Activated CD4-positive, alpha-beta memory T cell treated with anti-CD3 and anti-CD28 coated beads for 36 hours (primary cell): ENCODE measurements at regions not wholly inside any gene's neighbourhood (a gene's known extent, or its start where the extent isn't known, plus 50 kb on each side); places are given as distances from the start of the nearest gene placed in this dataset.
"Not testable (repeated sequence)": the region's sequence is repeated elsewhere in the genome, so short reads cannot be mapped to it uniquely, and the experiment has no call there.

Experiments used
- CTCF ChIA-PET: fragments of 350-600 bp; sonication (Branson Sonifier 250); formaldehyde crosslinking; loops from one replicate; lab custom pipeline; 2021; ENCODE audit warnings: antibody characterized with exemption, inconsistent platforms; lab: Charles Lee
- POLR2A ChIA-PET: fragments of 350-600 bp; sonication (Branson Sonifier 250); formaldehyde crosslinking; loops from one replicate; lab custom pipeline; 2021; ENCODE audit warnings: antibody characterized with exemption; lab: Charles Lee
- DNase-seq: peaks from one replicate; pipeline ENCODE4 v3.0.0-alpha.2; 2020
- H3K27ac Mint-ChIP-seq: one replicate; pipeline ENCODE4 v1.8.0; 2021; ENCODE audit warnings: mixed read lengths
- H3K27me3 Mint-ChIP-seq: one replicate; pipeline ENCODE4 v1.8.0; 2021; ENCODE audit warnings: mixed read lengths
- H3K36me3 Mint-ChIP-seq: one replicate; pipeline ENCODE4 v1.8.0; 2021; ENCODE audit warnings: mixed read lengths
- H3K4me1 Mint-ChIP-seq: one replicate; pipeline ENCODE4 v1.8.0; 2021; ENCODE audit warnings: low read depth, mixed read lengths
- H3K4me3 Mint-ChIP-seq: one replicate; pipeline ENCODE4 v1.8.0; 2021; ENCODE audit warnings: mild to moderate bottlenecking, mixed read lengths
- H3K9me3 Mint-ChIP-seq: one replicate; pipeline ENCODE4 v1.8.0; 2021; ENCODE audit warnings: mixed read lengths
- intact Hi-C: fragments of 100-400 bp; cut with micrococcal nuclease; formaldehyde crosslinking; loops from one replicate; pipeline ENCODE4 v1.15.1; 2023

GRCh38 chr1:47690341-47691250 lies 252.8 kb downstream of the FOXD2 start:
- H3K9me3 Mint-ChIP-seq: peaks cover 3% of the 10 kb centered on the region
- H3K36me3 Mint-ChIP-seq: no peaks in the 10 kb centered on the region
- POLR2A ChIA-PET: no interaction called here
- intact Hi-C loops: no loop called here
- H3K27ac Mint-ChIP-seq: no peak overlapping the region
- H3K4me1 Mint-ChIP-seq: no peaks in the 10 kb centered on the region
- CTCF ChIA-PET: interaction anchor here (1.8 kb wide), 1 partner anchor 20 kb away, joined by 4 read pairs; no protein-coding TSS in a partner anchor
- no peak overlapping the region for H3K4me3 Mint-ChIP-seq
- H3K27me3 Mint-ChIP-seq: peaks cover 20% of the 10 kb centered on the region
- DNase-seq: no peak

- H3K9me3 Mint-ChIP-seq, POLR2A ChIA-PET, DNase-seq, H3K36me3 Mint-ChIP-seq, intact Hi-C loops, H3K4me1 Mint-ChIP-seq, H3K27ac Mint-ChIP-seq, H3K4me3 Mint-ChIP-seq: not testable (repeated sequence)
- H3K27me3 Mint-ChIP-seq: peaks cover 20% of the 10 kb centered on the region
- CTCF ChIA-PET: interaction anchor here (1.8 kb wide), 1 partner anchor 19 kb away, joined by 4 read pairs; no protein-coding TSS in a partner anchor
Observed at GRCh38 chr1:47691293-47691692, 253.4 kb downstream of the FOXD2 start.

- intact Hi-C loops: no loop called here
- POLR2A ChIA-PET: no interaction called here
- Mint-ChIP-seq H3K9me3 (peaks cover 3% of the 10 kb centered on the region), H3K27me3 (peaks cover 20% of the 10 kb centered on the region), H3K36me3 (no peaks in the 10 kb centered on the region), H3K4me1 (no peaks in the 10 kb centered on the region), H3K4me3 (no peak overlapping the region), H3K27ac (no peak overlapping the region)
- DNase-seq: no peak
- CTCF ChIA-PET: no interaction called here
Observed at GRCh38 chr1:47692196-47692595, 254.4 kb downstream of the FOXD2 start.

- ChIA-PET CTCF (no interaction called here), POLR2A (no interaction called here)
- H3K36me3 Mint-ChIP-seq: no peaks in the 10 kb centered on the region
- no peak overlapping the region for H3K4me3 Mint-ChIP-seq
- H3K27ac Mint-ChIP-seq: no peak overlapping the region
- no peak for DNase-seq
- H3K9me3 Mint-ChIP-seq: peaks cover 3% of the 10 kb centered on the region
- intact Hi-C loops: no loop called here
- peaks cover 14% of the 10 kb centered on the region for H3K27me3 Mint-ChIP-seq
- H3K4me1 Mint-ChIP-seq: no peaks in the 10 kb centered on the region
Observed at GRCh38 chr1:47693115-47693514, 255.3 kb downstream of the FOXD2 start.

GRCh38 chr1:47694011-47694890 lies 256.4 kb downstream of the FOXD2 start:
- Mint-ChIP-seq H3K27me3 (peaks cover 12% of the 10 kb centered on the region), H3K27ac (no peak overlapping the region), H3K36me3 (no peaks in the 10 kb centered on the region), H3K4me1 (no peaks in the 10 kb centered on the region), H3K4me3 (no peak overlapping the region), H3K9me3 (peaks cover 3% of the 10 kb centered on the region)
- POLR2A ChIA-PET: no interaction called here
- CTCF ChIA-PET: no interaction called here
- intact Hi-C loops: no loop called here
- DNase-seq: no peak

GRCh38 chr1:47696404-47696736 lies 258.5 kb downstream of the FOXD2 start:
- Mint-ChIP-seq H3K4me1 (no peaks in the 10 kb centered on the region), H3K27ac (no peak overlapping the region), H3K27me3 (peaks cover 6% of the 10 kb centered on the region), H3K36me3 (no peaks in the 10 kb centered on the region), H3K4me3 (no peak overlapping the region), H3K9me3 (peaks cover under 1% of the 10 kb centered on the region)
- DNase-seq: no peak
- intact Hi-C loops: no loop called here
- ChIA-PET POLR2A (no interaction called here), CTCF (no interaction called here)

GRCh38 chr1:47696737-47697441 lies 259.0 kb downstream of the FOXD2 start:
- POLR2A ChIA-PET: no interaction called here
- H3K36me3 Mint-ChIP-seq: no peaks in the 10 kb centered on the region
- H3K4me1 Mint-ChIP-seq: no peaks in the 10 kb centered on the region
- H3K9me3 Mint-ChIP-seq: no peaks in the 10 kb centered on the region
- intact Hi-C loops: no loop called here
- no peak for DNase-seq
- H3K4me3 Mint-ChIP-seq: no peak overlapping the region
- CTCF ChIA-PET: no interaction called here
- H3K27me3 Mint-ChIP-seq: peaks cover 5% of the 10 kb centered on the region
- no peak overlapping the region for H3K27ac Mint-ChIP-seq

- ChIA-PET CTCF (interaction anchor here (1.2 to 2.1 kb wide), 3 partner anchors 12 to 265 kb away, joined by 4 to 8 read pairs (median 5); no protein-coding TSS in a partner anchor), POLR2A (no interaction called here)
- H3K9me3 Mint-ChIP-seq: no peaks in the 10 kb centered on the region
Observed at GRCh38 chr1:47697616-47698335, 259.9 kb downstream of the FOXD2 start.

GRCh38 chr1:47699492-47700235 lies 261.8 kb downstream of the FOXD2 start:
- ChIA-PET POLR2A (no interaction called here), CTCF (interaction anchor here (1.1 to 2.1 kb wide), 2 partner anchors 13 to 27 kb away, joined by 3 to 8 read pairs; no protein-coding TSS in a partner anchor)
- H3K4me3 Mint-ChIP-seq: no peak overlapping the region
- H3K36me3 Mint-ChIP-seq: no peaks in the 10 kb centered on the region
- H3K4me1 Mint-ChIP-seq: no peaks in the 10 kb centered on the region
- intact Hi-C loops: no loop called here
- no peak for DNase-seq
- peaks cover 6% of the 10 kb centered on the region for H3K27me3 Mint-ChIP-seq
- no peak overlapping the region for H3K27ac Mint-ChIP-seq
- no peaks in the 10 kb centered on the region for H3K9me3 Mint-ChIP-seq

More at GRCh38 chr1:47697616-47698335, 259.9 kb downstream of the FOXD2 start:
- H3K27ac Mint-ChIP-seq: no peak overlapping the region
- no peak overlapping the region for H3K4me3 Mint-ChIP-seq
- intact Hi-C loops: no loop called here
- no peaks in the 10 kb centered on the region for H3K36me3 Mint-ChIP-seq
- H3K27me3 Mint-ChIP-seq: peaks cover 7% of the 10 kb centered on the region
- no peaks in the 10 kb centered on the region for H3K4me1 Mint-ChIP-seq
- no peak for DNase-seq

- H3K27me3 Mint-ChIP-seq: peaks cover 16% of the 10 kb centered on the region
- no peaks in the 10 kb centered on the region for H3K36me3 Mint-ChIP-seq
- ChIA-PET CTCF (interaction anchor here (1.2 to 12.9 kb wide), 3 partner anchors 9 to 439 kb away, joined by 3 to 237 read pairs (median 3); partner anchors contain the start of gene FOXD2), POLR2A (no interaction called here)
- H3K27ac Mint-ChIP-seq: no peak overlapping the region
- H3K9me3 Mint-ChIP-seq: no peaks in the 10 kb centered on the region
- no peak for DNase-seq
- intact Hi-C loops: no loop called here
- no peak overlapping the region for H3K4me3 Mint-ChIP-seq
- no peaks in the 10 kb centered on the region for H3K4me1 Mint-ChIP-seq
Observed at GRCh38 chr1:47701283-47701682, 263.4 kb downstream of the FOXD2 start.
